ENCODE measurements at regions not wholly inside any gene's neighbourhood (a gene's known extent, or its start where the extent isn't known, plus 50 kb on each side); places are given as distances from the start of the nearest gene placed in this dataset.

DNA sequence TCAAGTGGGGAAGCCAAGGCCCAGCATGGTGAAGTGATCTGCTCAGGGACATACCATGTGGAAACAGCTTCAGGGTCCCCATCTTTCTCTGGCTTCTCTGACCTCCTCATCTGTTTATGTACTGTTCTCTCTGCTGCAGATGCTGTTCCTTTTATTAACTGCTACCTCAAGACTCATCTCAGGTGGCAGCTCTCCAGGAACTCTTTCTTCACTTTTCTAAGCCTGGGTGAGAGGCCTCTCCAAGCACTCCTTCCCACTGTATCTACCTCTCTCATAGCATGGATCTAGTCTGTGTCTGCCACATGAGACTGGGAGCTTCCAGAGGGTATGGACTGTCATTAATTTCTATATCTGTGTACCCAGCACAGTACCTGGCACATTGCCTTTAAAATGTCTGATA lies 73.4 kb upstream of the PPM1J start:
- TF ChIP-seq, protein P1, sequence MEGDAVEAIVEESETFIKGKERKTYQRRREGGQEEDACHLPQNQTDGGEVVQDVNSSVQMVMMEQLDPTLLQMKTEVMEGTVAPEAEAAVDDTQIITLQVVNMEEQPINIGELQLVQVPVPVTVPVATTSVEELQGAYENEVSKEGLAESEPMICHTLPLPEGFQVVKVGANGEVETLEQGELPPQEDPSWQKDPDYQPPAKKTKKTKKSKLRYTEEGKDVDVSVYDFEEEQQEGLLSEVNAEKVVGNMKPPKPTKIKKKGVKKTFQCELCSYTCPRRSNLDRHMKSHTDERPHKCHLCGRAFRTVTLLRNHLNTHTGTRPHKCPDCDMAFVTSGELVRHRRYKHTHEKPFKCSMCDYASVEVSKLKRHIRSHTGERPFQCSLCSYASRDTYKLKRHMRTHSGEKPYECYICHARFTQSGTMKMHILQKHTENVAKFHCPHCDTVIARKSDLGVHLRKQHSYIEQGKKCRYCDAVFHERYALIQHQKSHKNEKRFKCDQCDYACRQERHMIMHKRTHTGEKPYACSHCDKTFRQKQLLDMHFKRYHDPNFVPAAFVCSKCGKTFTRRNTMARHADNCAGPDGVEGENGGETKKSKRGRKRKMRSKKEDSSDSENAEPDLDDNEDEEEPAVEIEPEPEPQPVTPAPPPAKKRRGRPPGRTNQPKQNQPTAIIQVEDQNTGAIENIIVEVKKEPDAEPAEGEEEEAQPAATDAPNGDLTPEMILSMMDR (IDR thresholded peaks at IDR 0.05; ENCODE audit: insufficient read depth, low read length, poor library complexity, severe bottlenecking): no peak
- TF ChIP-seq EZH2phosphoT487 (conservative IDR thresholded peaks at IDR 0.05; ENCODE audit: low read length): no peak
